CD4-positive, alpha-beta T cell treated with Interleukin-6 for 4 hours (primary cell): ENCODE measurements at regions not wholly inside any gene's neighbourhood (a gene's known extent, or its start where the extent isn't known, plus 50 kb on each side); places are given as distances from the start of the nearest gene placed in this dataset.
"Not testable (repeated sequence)": the region's sequence is repeated elsewhere in the genome, so short reads cannot be mapped to it uniquely, and the experiment has no call there.

Source experiments
- DNase-seq: peaks from one replicate; pipeline ENCODE4 v3.0.0-alpha.2; 2020; ENCODE audit warnings: mixed read lengths

DNA sequence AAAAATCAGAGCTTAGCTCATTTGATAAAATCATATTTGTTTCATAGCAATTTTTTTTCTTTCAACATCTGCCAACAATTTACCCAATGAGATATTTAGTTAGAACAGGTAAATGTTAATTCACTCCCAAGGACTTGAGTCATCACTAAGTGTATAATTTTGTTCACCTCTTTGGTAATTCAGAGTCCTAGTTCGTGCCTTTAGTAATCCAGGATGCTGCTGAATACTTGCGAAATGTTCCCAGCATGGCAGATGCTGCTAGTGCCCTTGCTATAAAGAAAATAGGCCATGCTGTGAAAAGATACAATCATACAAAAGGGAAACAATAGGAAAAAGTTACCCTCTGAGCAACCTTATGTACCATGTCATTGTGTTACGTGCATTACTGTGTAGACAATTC is 210.5 kb downstream of the CSNK1G3 start:
- no peak for DNase-seq

- no peak for DNase-seq
Measured at GRCh38 chr5:123721675-123722276, 209.8 kb downstream of the CSNK1G3 start.

DNA sequence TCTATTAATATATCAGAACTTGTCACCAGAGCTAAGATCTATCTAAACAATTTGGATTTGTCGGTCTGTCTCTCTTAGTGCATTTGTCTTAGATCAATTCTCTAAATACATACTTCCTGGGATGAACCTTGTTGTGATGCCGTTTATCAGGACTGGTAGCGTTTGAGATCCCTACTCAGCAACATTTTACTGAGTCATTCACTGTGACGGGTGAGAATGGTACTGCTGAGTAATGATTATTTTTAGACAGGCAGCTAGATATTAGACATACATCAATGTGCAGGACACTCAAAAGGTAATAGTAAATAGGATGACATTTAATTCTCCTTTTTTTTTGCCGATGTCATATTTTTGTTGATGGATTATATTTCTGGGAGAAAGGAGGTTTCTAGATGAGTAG is 209.0 kb downstream of the CSNK1G3 start:
- DNase-seq, result no peak

DNA sequence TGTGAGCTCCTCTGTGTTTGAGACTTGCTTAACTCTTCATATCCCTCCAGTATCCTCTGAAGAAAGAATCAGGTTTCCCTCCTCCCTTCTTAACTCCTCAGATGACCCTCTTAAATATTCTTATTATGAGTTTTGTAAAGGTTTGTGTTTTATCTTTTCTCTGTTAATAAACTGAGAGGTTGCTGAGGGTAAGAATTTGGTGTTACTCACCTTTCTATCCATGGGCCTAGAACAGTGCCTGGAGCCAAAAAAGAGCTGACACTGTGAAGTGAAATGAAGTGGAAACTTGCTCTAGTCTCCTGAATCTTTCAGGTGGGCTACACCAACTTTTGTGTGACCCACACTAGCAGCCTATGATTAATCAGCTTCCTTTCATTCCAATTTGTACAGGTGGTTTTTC is 208.4 kb downstream of the CSNK1G3 start:
- DNase-seq, result no peak

DNA sequence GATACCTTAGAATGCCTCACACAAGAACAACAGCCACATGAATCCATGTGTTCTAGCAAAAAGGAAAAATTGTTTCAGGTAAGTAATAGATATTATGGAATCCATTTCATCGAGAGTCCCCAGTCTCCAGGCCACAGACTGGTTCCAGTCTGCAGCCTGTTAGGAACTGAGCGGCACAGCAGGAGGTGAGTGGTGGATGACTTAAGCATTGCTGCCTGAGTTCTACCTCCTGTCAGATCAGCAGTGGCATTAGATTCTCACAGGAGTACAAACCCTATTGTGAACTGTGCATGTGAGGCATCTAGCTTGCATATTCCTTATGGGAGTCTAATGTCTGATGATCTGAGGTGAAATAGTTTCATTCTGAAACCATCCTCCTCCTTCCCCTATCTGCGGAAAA is 207.0 kb downstream of the CSNK1G3 start:
- no peak for DNase-seq

DNA sequence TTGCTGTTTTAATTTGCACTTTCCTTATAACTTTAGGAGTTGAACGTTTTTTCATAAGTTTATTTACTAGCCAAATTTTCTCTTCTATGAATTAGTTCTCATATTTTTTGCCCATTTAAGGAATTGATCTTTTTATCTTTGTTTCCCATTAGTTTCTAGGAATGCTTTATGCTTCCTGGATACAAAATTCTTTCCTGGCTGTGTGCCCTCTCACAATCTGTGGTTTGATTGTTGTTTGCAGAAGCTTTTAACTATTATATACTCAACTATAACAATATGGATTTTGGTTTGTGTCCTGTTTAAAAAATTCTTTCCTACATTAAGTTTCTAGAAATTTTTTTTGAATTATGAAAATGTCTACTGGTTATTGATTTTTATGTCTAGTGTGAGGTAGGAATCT is 206.3 kb downstream of the CSNK1G3 start:
- DNase-seq, result no peak

- DNase-seq, result no peak
Measured at GRCh38 chr5:123717139-123717538, 205.2 kb downstream of the CSNK1G3 start.

- no peak for DNase-seq
Measured at GRCh38 chr5:123710031-123710430, 198.1 kb downstream of the CSNK1G3 start.

DNA sequence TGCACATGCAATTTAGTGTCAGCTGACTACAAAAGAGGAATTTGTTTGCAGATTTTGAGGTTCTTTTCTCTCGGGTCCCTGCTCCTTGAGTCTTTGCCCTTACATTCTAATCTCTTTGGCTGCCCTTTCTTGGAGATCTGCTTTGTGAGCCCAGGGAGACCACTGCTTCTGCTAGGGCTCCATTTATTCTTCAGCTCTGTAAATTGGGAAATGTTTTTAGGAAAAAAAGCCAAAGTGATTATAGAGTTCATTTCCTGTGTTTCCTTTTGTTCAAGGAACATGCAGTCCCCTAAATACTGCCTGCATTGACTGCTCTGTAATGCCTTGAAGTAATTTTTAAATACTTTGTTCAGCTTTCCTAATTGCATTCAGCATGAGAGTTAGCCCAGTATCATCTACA is 197.4 kb downstream of the CSNK1G3 start:
- no peak for DNase-seq

GRCh38 chr5:123708074-123708806 is 196.3 kb downstream of the CSNK1G3 start:
- DNase-seq, result no peak

DNA sequence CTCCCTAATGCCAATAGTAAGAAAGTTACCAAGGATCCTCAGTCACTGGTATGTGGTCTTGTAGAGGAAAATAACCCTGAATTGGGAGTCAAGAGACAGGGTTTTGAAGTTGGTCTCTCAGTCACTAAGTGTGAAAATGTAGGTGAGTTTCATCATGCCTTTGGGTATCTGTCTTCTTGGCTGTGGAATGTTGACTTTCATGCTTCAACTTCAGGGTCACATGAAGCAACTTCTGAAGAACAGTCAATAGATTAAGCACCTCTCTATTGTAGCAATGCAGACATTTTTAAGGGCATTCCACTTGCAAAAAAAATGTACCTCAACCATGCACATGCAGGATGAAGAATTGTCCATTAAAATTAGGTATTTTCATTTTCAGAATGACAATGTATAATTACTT is 194.6 kb downstream of the CSNK1G3 start:
- no peak for DNase-seq

DNA sequence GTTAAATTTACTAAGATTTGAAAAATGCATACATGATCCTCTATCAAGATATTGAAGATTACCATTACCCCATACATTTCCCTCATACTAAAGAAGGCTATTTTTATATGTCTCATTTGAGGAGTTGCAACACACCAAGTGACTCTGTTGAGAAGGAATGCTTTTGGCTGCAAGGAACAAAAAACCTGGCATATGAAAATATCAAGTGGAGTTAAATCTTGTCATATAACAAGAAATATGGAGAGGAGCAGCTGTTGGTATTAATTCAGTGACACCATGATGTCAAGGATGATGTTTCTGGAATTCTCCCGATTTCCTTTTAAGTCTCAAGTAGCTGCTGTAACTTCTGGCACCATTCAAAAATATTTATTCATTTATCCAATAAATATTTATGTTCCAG is 193.8 kb downstream of the CSNK1G3 start:
- no peak for DNase-seq

GRCh38 chr5:123701511-123702200 is 189.7 kb downstream of the CSNK1G3 start:
- no peak for DNase-seq

DNA sequence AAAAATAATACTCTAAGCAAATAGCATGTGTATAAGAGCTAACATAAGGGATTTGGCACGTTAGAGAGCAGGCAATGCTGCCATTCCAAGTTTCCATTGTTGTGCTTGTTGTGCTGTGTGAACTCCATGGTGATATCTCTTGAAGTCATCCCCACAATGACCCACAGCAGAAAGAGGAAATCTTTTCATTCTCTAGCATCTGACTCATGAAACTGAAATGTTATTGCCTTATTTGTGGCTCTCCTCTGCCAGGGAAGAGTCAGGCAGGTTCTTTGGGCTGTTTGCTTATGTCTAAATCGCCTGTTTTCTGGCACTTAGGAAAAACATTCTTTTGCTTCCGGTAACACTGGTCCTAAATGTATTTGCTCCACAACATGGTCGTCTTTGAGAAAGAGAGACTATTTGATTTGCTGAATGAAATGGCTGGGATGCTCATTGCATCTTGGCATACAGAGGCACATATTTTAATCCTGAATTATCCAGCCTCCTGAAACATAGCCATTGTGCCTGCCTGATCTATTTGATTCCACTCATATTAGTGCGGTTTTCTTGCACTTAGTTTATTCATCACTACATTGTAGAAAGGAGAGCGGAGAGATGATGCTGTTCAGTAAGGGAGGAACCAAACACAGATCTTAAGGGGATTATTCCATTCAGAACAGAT is 188.8 kb downstream of the CSNK1G3 start:
- DNase-seq, result no peak

DNA sequence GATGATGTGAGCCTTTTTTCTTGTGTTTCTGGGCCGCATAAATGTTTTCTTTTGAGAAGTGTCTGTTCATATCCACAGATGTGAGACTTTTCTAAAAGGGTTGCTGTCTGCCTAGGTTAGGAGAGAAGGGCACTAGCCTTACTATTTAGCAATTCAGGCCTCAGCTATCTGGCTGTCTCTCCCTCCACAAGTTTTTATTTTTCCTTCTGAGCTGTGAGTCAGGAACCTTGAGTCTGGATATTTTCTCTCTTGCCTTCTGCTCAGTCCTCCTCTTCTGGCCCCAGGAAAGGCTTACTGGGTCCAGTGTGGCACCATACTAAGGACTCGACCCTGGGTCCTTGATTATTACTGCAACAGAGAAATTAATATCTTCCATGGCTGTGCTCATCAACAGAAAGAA is 187.6 kb downstream of the CSNK1G3 start:
- DNase-seq, result no peak

GRCh38 chr5:123698937-123699336 is 187.0 kb downstream of the CSNK1G3 start:
- not testable (repeated sequence) for DNase-seq

DNA sequence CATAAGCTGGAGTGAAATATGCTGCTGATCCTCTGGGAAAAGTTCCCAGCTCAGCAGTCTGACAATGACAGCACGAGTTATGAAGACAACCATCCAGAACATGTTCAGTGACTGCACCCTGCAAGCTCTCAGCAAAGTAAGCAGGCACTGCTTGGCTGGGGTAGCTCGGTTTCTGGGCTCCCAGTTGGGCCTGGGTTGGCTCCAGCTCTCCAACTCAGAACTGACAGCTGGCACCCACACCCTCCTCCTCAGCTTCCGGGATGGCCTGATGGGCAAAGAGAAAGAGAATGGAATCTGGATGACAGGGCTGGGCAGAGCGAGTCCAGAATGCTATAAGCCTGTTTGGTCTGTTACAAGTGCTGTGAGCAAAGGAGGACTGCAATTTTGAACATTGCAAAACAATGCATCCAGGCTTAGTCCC is 185.0 kb downstream of the CSNK1G3 start:
- no peak for DNase-seq

- no peak for DNase-seq
Measured at GRCh38 chr5:123690821-123691220, 178.8 kb downstream of the CSNK1G3 start.

DNA sequence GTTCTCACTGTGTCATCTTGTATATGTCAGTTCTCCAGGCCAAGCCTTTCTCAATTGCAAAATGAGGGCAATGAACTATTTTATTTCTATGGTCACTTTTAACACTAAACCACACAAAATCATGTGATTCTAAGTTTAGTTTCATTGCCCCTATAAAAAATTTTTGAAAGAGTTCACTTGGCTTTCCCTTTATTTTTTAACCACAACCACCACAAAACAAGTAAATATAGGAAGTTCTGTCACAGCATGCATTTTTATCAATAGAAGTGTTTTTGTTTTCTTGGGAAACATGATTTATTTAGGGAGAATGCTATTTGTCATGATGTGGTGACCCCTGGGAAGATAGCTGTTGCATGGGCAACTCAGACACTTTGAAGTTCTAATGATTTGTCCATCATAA is 169.1 kb downstream of the CSNK1G3 start:
- DNase-seq, result no peak

GRCh38 chr5:123673107-123673506 is 161.1 kb downstream of the CSNK1G3 start:
- DNase-seq, result no peak

DNA sequence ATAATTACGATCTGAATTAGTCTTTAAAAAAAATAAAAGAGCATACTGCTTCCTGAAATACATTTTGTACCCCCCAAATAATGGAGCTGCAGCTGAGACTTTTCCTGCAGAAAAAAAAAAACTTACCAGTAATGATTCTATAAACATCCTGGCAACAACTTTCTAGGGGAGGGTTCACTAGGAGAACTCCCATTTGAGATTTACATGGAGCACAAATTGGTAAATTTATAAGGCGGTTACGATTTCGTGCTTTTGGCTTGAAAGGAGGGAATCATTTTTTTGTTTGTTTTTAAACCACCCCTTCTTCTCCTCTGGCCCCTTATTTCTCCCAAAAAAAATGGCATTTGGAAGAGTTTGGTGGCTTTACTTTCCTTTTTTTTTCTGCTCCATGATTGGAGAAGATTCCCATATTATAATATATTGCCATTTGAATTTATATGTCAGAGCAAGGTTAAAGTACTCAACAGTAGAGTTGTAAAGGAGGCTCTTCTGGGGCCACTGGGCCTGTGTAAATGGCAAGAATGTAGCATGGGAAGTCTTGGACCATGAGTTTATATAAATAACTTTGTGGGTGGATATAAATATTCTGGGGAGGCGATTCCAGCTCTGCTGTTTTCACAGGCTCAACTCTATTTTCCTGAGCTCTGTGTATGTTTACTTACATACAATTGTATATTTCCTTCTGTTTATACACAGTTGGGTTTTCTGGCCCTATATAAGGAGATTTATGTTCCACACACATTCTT is 159.9 kb downstream of the CSNK1G3 start:
- DNase-seq, result no peak

DNA sequence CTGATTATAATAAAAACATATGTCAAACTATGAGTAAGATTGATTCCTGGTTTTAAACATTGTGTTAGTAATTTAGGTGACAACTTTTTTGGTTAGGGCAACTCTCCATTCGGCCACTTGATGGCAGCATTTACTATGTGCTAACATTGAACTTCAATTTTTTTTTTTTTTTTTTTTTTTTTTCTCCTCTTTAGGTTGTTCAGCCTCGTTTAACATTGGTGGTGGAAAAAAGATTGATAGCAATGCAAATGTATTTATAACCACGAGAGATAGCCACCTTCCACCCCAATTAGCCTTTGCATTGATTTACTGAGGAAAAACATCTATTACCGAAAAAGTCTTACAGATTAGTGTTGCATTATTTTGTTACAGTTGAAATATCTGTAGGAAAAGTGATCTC is 159.1 kb downstream of the CSNK1G3 start:
- DNase-seq, result peak; percentile 21
